Tibial nerve (tissue), 4 donors: ENCODE measurements at regions not wholly inside any gene's neighbourhood (a gene's known extent, or its start where the extent isn't known, plus 50 kb on each side); places are given as distances from the start of the nearest gene placed in this dataset.
"Not testable (repeated sequence)": the region's sequence is repeated elsewhere in the genome, so short reads cannot be mapped to it uniquely, and the experiment has no call there.

Experiments
- DNase-seq, 2 donors: peaks; one replicate each; pipeline ENCODE4 v3.0.0-alpha.2; 2019; ENCODE audit warnings: low spot score in 2 of 2
- H3K27ac ChIP-seq, 4 donors: fragments of 200-600 bp; sonication (generic) in 3 of 4; one replicate each; pipeline ENCODE4 v1.5.1; 2017 to 2019; ENCODE audit warnings: mild to moderate bottlenecking in 1 of 4
- H3K27me3 ChIP-seq, 2 donors: fragments of 200-600 bp; sonication (generic) in 1 of 2; one replicate each; pipeline versions ENCODE4 v1.5.1 to v1.6.0; 2017 to 2019
- H3K36me3 ChIP-seq, 3 donors: fragments of 200-600 bp; sonication (generic); one replicate each; pipeline ENCODE4 v1.5.1; 2018 to 2019
- H3K4me1 ChIP-seq, 4 donors: fragments of 200-600 bp; sonication (generic) in 3 of 4; one replicate each; pipeline ENCODE4 v1.5.1; 2017 to 2019
- H3K4me3 ChIP-seq, 4 donors: fragments of 200-600 bp; sonication (generic) in 3 of 4; one replicate each; pipeline ENCODE4 v1.5.1; 2017 to 2019; ENCODE audit warnings: mild to moderate bottlenecking in 1 of 4, moderate library complexity in 1 of 4
- H3K9me3 ChIP-seq, 4 donors: fragments of 200-600 bp; sonication (generic) in 3 of 4; one replicate each; pipeline ENCODE4 v1.5.1; 2017 to 2019
- CTCF ChIP-seq, 5 experiments: fragments of 200-600 bp in 3 of 5; fragments of 450-650 bp in 2 of 5; sonication (generic) in 3 of 5; IDR thresholded peaks; one replicate each; pipeline ENCODE4 v1.5.1; 2016 to 2019; ENCODE audit warnings: antibody characterized with exemption in 5 of 5, mild to moderate bottlenecking in 3 of 5, moderate library complexity in 2 of 5
- EP300 ChIP-seq, 2 donors: sonication (generic); formaldehyde crosslinking; IDR thresholded peaks; one replicate each; pipeline ENCODE4 v1.6.1; 2017; ENCODE audit warnings: antibody characterized with exemption in 2 of 2, mild to moderate bottlenecking in 1 of 2
- POLR2A ChIP-seq, 2 donors: fragments of 450-650 bp; IDR thresholded peaks; one replicate each; pipeline ENCODE4 v1.6.1; 2017; ENCODE audit warnings: antibody characterized with exemption in 2 of 2, mild to moderate bottlenecking in 2 of 2, moderate library complexity in 2 of 2
- WGBS, 2 donors: methylation state at CpG; one replicate each; pipeline ENCODE4 v1.1.5; 2018; 5-methylcytosine and 5-hydroxymethylcytosine counted together

GRCh38 chr4:104919406-104919805 is 227.3 kb upstream of the TET2 start:
- no peak for TF ChIP-seq EP300 (IDR thresholded peaks at IDR 0.05)
- no peak for TF ChIP-seq CTCF (IDR thresholded peaks at IDR 0.05)
- TF ChIP-seq POLR2A (IDR thresholded peaks at IDR 0.05), result no peak
- Histone ChIP-seq H3K27me3 (no peaks in the 10 kb centered on the region), H3K27ac (no peak overlapping the region), H3K4me3 (no peak overlapping the region), H3K4me1 (no peaks in the 10 kb centered on the region), H3K9me3 (no peaks in the 10 kb centered on the region), H3K36me3 (no peaks in the 10 kb centered on the region)
- DNase-seq, result no peak

GRCh38 chr4:104930298-104930697 is 216.4 kb upstream of the TET2 start:
- no peak for DNase-seq
- Histone ChIP-seq H3K4me3 (no peak overlapping the region), H3K36me3 (no peaks in the 10 kb centered on the region), H3K27me3 (no peaks in the 10 kb centered on the region), H3K27ac (no peak overlapping the region), H3K9me3 (peaks cover 0 to 15% (median 0%) of the 10 kb centered on the region in 4 donors), H3K4me1 (no peaks in the 10 kb centered on the region)
- TF ChIP-seq CTCF (IDR thresholded peaks at IDR 0.05) (no peak), EP300 (IDR thresholded peaks at IDR 0.05) (no peak), POLR2A (IDR thresholded peaks at IDR 0.05) (no peak)
- WGBS, 2 donors, result 89 to 90% methylated on average over 7 of the region's 7 CpGs

- H3K27me3 ChIP-seq, H3K4me3 ChIP-seq, DNase-seq, H3K36me3 ChIP-seq, H3K27ac ChIP-seq, H3K4me1 ChIP-seq: not testable (repeated sequence)
- peaks cover 0 to 18% (median 0%) of the 10 kb centered on the region in 4 donors for H3K9me3 ChIP-seq
- 58 to 68% methylated on average over 4 to 5 of the region's 5 CpGs for WGBS, 2 donors
- peak in 1 of 5 experiments; percentile 5 for TF ChIP-seq CTCF (IDR thresholded peaks at IDR 0.05)
Observed at GRCh38 chr4:104930745-104931736, 215.6 kb upstream of the TET2 start.

GRCh38 chr4:104938624-104939023 is 208.1 kb upstream of the TET2 start:
- Histone ChIP-seq H3K4me3 (no peak overlapping the region), H3K4me1 (peaks cover 0 to 4% (median 3%) of the 10 kb centered on the region in 4 donors), H3K27me3 (no peaks in the 10 kb centered on the region), H3K9me3 (peaks cover 0 to 18% (median 0%) of the 10 kb centered on the region in 4 donors), H3K27ac (no peak overlapping the region), H3K36me3 (no peaks in the 10 kb centered on the region)
- 92 to 95% methylated on average over 1 of the region's 1 CpG for WGBS, 2 donors
- DNase-seq, result no peak
- no peak for TF ChIP-seq CTCF (IDR thresholded peaks at IDR 0.05)

GRCh38 chr4:104940927-104941326 is 205.7 kb upstream of the TET2 start:
- TF ChIP-seq EP300 (IDR thresholded peaks at IDR 0.05) (no peak), CTCF (IDR thresholded peaks at IDR 0.05) (no peak)
- Histone ChIP-seq H3K9me3 (no peaks in the 10 kb centered on the region), H3K4me1 (peaks cover 0 to 4% (median 3%) of the 10 kb centered on the region in 4 donors), H3K36me3 (no peaks in the 10 kb centered on the region), H3K27ac (peak overlapping the region in 2 of 4 donors; percentile 63 to 68), H3K4me3 (no peak overlapping the region), H3K27me3 (no peaks in the 10 kb centered on the region)
- no peak for DNase-seq
- 31 to 32% methylated on average over 2 of the region's 2 CpGs for WGBS, 2 donors
